ENCODE measurements at regions not wholly inside any gene's neighbourhood (a gene's known extent, or its start where the extent isn't known, plus 50 kb on each side); places are given as distances from the start of the nearest gene placed in this dataset.
"Not testable (repeated sequence)": the region's sequence is repeated elsewhere in the genome, so short reads cannot be mapped to it uniquely, and the experiment has no call there.

DNA sequence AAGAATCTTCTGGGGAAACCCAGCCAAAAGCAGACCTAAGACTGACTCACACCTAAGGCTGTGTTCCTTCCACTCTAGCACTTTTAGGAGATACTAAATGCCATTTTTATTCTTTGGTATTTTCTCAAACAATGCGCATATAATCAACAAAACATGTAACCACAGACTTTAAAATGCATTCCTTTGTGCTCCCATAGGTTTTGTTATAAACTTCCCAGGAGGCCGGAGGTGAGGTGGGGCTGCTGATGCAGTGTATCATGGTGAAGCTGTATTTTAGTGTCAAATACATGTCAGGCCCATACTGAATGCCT is 155.2 kb downstream of the BTBD3 start:
- no peak for DNase-seq

DNA sequence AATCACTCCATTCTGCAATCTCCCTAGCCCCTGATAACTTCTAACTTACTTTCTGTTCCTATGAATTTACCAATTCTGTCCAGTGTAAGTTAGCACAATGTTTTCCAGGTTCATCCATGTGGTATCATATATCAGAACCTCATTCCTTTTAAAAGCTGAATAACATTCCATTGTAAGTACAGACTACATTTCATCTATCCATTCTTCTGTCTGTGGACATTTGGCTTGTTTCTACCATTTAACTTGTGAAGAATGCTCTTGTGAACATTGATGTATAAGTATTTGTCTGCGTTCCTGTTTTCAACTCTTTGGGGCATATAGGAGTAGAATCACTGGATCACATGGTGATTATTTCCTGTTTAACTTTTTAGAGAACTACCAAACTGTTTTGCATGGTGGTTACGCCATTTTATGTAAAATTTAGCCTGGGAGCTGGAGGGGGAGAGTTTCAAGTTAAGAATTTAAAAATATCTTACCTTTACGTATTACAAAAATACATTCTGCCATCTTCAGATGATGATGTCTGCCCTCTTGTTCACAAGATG is 156.5 kb downstream of the BTBD3 start:
- no peak for DNase-seq

DNA sequence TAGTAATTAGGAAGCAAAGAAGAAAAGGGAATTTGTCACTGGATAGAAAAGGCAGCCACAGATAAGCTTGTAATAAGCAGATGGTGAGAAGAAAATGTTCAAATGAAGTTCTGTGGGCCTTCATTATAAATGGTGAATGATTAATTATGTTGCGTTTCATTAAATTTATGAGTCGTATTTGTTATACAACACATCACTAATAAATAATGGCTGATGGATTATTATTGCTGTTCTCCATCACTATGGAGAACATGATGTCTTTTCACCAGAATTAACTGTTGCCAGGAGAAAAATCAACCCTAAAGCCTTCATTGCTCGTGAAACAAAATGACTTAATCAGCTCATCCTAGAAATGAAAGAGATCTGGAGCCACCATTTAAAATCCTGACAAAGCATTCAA is 158.5 kb downstream of the BTBD3 start:
- no peak for DNase-seq

DNA sequence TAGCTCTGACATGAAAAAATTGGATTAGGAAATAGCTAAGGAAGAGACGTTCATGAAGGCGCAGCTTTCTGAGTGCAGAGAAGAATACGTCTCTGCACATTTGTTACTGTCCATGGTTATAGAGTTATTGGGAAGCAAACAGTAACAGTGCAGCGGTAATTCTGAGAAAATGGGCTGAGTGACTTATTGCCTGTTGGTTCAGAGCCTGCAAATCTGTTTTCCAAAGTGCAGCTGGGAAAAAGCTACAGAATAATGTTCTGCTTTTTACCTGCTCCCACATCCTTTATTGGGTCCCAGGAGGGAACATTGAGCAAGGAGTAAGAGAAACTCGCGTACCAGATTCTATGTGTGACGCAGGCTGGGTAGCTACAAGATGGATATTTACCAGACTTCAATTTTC is 160.2 kb downstream of the BTBD3 start:
- DNase-seq: no peak

DNA sequence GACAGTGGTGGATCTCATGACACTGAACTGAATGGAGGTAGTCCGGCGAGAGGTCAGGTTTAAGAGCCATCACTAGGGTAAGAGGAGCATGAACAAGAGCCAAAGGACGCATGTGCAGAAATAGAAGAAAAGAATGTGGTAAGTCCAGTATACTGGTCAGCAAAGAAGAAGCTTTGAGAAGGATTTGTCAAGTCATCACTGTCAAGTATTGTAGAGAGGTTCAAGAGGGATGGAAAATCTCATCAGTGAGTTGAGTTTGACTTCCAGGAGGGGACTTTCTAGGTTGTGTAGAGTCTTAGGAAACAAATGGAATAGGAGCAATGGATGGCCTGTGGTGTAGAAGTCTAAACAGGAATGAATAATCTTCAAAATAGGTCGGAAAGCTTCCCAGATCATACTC is 161.8 kb downstream of the BTBD3 start:
- no peak for DNase-seq

DNA sequence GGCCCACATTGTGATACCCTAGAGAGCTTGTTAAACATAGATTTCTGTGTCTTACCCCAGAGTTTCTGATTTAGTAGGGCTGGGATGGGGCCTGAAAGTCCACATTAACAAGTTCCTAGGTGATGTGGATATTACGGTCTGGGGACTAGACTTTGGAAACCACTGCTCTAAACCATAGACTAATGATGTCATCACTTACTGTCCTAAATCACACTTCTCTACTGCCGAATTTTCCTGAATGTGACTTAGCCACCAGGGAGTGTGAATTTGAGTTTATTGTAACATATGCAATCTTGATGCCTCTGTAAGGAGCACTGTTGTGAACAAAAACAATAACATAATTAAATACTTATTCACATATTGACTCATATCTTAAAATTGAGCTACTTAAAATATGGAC is 165.6 kb downstream of the BTBD3 start:
- no peak for DNase-seq

DNA sequence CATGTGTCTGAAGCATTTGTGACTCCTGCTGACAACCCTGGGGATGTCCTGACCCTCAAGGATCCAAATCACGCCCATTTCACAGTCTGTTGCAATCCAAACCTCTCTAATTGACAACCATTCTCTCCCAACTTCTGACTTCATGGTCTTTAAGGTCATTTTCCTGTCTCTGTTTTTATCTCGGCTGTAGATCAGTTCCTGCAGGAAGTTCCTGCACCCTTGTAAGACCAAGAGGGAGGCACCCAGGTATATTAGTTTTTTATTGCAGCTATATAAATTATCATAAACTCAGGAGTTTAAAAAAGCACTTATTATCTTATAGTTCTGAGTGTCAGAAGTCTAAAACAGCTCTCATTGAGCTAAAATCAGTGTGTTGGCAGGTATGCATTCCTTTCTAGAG is 166.8 kb downstream of the BTBD3 start:
- DNase-seq: no peak

DNA sequence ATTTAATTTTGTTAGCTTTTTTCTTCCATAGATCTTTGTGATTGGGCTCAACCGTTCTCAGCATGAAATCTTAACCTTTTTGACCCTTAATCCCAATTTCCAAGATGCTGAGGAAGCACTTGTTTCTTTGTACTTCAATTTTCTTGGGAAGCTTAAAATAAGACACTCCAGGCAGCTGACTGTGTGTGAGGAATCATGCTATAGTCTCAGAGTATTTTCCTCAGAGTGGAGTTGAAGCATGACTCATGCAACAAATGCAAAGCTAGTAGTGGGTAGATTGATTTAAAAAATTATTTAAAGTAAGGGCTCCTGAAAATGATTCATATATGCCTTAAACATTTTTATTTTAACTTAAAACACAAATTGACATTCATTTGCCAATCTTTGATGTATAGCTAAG is 168.7 kb downstream of the BTBD3 start:
- DNase-seq: no peak

DNA sequence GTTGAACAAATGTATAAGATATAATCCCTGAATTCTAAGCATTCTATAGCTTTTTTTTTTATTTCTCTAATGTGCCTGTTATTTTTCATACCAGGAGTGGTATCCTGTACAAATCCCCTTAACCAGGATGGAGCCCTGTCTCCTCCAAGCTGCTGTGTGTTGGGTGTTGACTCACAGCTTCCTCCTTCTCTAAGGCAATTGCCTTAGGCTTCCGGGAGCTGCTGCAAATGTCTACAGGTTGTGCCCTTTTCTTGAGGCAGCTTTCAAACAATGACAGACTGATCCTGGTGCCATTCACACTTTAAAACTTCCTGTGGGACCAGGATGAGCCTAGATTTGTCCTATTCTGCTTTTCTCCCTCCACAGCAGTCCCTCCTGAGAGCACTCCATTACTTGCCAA is 173.2 kb downstream of the BTBD3 start:
- no peak for DNase-seq

DNA sequence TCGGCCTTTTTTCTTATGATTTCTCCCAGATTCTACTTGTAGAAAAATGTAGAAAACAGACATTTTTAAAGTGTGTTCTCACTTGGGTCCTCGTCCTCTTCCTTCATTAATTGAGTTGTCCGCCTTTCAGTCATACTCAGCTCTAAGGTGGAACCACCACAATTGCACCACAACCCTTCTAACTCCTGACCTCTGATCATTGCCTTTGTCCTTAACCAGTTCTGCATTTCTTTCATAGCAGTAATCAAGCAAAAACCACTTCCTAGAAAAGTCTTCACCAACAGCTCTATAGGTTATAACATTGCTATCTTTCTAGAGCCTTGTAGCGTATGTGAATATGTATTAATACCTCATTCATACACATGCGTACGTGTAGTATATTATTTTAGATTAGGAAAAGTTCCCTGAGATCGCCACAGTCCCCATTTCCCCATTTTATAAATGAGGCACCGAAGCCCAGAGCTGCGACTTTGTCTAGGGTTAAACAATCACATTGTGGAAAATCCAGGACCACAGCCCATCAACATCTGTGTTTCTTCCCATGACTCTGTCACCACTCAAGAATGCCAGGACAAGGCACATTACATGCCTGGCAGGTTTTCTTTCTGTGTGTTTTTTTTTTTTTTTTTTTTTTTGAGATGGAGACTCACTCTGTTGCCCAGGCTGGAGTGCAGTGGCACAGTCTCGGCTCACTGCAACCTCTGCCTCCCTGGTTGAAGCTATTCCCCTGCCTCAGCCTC is 175.5 kb downstream of the BTBD3 start:
- no peak for DNase-seq

DNA sequence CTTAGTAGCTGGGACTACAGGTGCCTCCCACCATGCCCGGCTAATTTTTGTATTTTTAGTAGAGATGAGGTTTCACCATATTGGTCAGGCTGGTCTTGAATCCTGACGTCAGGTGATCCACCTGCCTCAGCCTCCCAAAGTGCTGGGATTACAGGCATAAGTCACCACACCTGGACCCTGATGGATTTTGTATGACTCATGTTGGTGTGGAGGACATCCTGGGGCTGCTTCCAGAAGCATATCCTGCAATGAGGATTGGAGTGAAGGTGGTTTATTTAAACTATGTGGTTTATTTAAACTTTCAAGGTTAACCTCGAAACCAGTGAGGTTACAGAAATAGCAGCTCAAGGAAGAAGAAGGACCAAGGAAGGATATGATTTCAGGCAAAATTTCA is 176.1 kb downstream of the BTBD3 start:
- DNase-seq: not testable (repeated sequence)

DNA sequence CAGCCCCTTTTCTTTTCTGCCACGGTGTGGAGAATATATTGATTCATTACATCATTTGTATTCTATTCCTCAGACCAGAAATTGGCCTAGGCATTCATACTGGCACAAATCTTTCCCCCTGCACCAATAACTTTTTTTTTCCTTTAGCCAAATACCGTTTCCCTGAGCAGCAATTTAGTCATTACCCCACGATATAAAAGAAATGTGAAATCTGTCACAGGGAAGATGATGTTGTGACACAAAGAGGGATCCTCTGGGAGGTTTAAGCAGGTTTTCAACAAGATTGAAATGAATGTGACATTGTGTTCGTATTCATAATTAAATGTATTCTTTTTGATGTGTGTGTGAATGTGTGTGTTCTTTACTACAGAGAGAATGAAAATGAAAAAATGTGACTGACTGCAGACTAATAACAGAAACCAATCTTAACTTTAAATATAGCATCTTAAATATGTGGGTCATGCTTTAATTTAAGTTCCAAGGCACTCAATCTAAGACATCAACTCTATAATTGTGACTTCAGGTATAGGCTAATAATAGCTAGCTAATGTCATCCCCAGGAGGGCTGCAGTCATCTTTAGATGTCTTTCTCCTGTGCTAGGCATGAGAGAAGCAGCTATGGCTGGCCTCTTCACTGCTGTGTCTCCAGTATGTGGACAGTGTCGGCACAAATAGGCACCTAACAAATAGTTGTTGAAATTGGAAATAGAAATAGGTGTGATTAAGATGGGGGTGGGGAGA is 177.7 kb downstream of the BTBD3 start:
- no peak for DNase-seq

DNA sequence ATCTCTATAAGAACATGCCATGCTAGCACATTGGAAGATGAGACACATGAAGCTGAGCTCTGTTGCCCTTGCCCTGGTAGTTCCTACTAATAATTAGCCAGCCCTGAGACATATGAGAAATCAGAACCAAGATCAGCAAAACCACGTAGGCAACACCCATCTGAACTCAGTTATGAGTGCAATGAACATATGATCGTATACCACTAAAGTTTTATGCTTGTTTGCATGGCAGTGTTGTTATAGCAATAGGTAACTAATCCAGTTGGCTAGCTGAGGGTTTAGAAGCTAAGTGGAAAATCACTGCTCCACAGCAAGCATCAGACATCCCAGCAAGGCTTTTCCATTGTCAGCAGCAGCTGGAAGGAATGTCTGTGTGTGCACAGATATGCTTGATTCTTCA is 180.7 kb downstream of the BTBD3 start:
- DNase-seq: no peak

DNA sequence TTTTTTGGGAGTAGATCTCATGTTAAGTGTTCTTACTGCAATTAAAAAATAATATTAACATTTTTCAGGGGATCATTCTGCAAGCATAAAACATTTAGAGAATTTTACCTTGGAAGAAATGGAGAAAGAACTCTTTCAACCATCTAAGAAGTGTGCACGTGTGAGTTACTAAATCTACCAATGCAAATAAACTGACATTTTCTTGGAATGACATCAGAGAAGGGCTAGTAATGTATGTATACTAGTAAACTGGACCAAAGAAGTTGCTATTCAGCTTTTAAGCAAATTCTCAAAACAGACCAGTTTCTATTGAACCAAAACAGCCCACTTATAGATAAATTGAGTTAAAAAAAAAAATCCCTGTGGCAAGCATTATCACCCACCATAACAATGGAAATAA is 191.2 kb downstream of the BTBD3 start:
- no peak for DNase-seq

DNA sequence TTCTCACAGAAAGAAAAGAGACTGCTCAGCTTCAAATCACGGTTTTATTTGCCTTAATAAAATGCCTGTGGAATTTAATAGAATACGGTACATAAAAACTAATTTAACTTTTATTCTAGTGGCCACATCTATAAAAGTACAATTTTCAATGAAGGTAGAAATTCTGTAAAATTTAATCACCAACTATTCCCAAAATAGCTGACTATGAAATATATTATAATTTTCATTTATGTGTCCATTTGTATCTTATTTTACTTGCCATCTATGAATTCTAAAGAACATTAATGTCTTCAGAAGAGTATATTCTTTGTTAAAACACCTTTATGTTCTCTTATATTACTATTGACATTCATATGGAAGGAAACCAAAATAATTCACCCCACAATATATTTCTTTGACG is 192.6 kb downstream of the BTBD3 start:
- DNase-seq: no peak

DNA sequence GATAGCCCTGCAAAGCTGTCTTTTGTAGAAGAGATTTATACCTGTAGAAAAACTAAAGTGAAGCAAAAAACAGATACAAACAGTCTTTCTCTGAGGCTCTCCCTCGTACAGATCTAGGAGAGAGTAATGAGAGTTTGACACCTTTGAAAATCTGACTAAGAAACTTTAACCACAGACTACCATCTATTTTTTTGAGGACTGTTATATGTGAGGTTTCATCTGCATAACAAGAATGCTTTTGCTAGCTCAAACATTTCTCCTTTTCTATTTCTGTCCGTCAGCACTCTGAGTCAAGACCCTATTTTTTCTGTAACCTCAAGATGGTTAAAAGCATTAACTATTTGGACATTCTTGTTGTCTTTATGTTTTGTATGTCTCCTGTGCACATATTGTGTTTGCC is 193.0 kb downstream of the BTBD3 start:
- DNase-seq: no peak

DNA sequence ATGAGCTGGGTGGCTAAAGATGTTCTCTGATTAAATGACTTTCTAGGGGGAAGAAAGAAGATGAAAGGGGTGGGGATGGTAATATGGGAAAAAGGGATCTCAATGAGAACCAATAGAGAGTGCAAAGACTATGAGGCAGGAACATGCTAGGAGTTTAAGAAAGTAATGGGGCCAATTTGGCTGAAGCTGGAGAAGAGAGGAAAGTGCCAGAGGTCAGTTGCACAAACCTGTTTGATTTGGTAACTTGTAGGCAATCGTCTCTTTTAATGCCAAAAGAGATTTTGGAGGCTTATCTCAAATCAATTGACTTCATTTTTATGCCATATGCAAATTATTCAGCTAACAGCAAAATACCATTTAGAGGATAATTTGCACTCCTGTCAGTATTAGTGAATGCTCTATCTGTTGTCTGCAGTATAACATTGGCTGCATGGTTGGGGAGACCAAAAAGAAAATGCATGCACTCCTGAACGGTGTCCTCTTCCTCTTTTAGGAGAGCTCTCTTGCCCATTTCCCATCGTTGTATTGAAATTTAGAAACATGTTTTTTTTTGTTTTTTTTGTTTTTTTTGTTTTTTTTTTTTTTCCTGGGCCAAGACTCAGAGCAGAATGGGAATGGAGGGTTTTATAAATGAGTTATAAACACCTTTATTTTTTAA is 193.9 kb downstream of the BTBD3 start:
- no peak for DNase-seq

DNA sequence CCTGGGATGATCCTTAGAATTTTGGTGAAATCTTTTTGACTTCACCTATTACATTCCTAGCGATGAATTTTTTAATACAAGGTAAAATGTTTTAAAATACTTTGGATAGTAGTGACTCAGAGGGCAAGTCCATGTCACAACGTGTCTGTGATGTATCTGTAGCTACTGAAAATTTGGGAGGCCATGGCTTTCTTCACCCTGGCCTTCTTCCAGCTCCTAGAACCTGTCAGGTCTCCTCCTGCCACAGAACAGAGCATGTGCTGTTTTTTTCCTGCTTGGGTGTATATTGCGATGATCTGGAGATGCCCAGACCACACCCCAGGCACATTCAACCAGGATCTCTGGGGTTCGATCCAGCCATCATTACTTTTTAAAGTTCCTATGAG is 194.4 kb downstream of the BTBD3 start:
- DNase-seq: no peak

DNA sequence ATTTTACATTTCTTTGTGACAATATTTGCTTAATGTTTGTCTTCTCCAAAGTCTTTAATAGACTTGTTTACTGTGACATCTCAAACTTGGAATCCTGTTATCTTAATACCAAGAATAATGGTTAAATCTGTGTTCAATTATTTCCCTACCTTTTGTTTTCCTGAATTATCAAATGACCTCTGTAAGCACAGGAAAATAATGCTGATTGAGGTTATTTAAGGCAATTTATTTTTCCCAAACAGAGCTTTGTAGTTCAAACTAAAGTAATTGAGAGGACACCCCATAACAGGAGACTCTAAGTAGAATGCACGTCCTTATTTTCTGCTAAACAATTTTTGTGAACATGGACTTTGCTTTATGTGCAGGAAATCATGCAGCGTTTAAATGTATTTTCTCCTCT is 195.0 kb downstream of the BTBD3 start:
- DNase-seq: no peak

DNA sequence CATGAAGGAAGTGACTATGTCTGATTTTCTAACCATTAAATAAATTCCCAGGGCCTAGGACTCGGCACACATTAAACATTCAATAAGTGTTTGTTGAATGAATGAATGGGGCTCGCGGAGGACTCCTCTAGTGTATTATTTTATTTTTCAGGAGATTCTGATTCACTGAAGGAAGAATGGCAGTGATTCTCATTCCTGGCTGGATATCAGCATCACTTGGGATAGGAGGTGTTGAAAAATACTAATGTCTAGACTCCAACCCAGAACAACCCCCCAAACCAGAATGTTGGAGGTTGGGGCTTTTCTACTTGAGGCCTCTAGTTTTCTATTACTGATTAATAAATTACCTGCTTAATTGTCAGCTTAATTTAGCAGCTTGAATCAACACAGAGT is 195.4 kb downstream of the BTBD3 start:
- no peak for DNase-seq

DNA sequence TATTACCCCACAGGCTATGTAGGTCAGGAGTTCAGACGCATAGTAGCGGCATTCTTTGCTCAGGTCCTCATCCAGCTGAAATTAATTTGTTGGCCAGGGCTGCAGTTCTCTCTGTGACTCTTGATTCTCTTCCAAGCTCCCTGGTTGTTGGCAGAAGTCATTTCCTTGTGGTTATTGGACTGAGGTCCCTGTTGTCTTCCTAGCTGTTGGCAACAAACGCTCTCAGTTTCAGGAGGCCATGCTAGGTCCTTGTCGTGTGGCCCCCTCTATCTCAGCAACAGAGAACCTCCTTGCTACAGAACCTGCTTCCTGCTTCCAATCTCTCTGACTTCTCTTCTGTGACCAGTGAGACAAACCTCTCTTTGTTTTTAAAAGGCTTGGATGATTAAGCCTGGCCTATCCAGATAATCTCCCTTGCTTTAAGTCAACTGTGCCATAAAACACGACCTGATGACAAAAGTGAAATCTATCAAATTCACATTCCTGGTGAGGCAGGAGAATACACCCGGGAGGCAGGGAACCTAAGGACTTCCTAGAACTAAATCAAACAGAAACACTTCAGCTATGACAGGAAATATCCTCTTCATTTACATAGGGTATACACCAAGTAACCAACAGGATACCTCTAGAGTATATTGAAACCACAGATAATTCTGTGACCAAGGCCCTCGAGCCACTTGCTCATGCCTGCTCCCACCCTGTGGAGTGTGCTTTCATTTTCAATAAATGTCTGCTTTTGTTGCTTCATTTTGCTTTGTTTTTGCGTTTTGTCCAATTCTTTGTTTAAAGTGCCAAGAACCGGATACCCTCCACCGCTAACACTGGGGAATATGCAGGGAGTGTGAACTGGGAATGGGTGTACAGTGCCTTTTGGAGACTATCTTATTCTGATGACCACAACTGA is 196.0 kb downstream of the BTBD3 start:
- peak; percentile 1 to 52 for DNase-seq

DNA sequence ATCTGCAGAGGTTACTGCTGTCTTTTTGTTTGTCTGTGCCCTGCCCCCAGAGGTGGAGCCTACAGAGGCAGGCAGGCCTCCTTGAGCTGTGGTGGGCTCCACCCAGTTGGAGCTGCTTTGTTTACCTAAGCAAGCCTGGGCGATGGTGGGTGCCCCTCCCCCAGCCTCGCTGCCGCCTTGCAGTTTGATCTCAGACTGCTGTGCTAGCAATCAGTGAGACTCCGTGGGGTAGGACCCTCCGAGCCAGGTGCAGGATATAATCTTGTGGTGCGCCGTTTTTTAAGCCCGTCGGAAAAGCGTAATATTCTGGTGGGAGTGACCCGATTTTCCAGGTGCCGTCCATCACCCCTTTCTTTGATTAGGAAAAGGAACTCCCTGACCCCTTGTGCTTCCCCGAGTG is 211.4 kb downstream of the BTBD3 start:
- DNase-seq: not testable (repeated sequence)

DNA sequence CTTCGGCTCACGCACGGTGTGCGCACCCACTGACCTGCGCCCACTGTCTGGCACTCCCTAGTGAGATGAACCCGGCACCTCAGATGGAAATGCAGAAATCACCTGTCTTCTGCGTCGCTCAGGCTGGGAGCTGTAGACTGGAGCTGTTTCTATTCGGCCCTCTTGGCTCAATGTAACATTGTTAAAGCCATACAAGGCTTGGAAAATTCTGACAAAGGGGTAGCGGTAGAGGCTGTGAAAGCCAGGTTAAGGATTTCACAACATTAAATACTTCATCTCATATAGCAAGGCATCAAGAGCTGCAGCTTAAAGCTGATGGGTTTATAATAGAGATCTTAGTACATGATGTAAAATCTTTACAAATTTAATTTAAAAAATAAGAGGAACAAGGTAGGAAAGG is 211.8 kb downstream of the BTBD3 start:
- DNase-seq: not testable (repeated sequence)
